ENCODE measurements at regions not wholly inside any gene's neighbourhood (a gene's known extent, or its start where the extent isn't known, plus 50 kb on each side); places are given as distances from the start of the nearest gene placed in this dataset.

- no peak for TF ChIP-seq CTCF (IDR thresholded peaks at IDR 0.05)
- Mint-ChIP-seq H3K9me3 (no peaks in the 10 kb centered on the region), H3K36me3 (ENCODE audit: low read depth) (no peaks in the 10 kb centered on the region), H3K27ac (no peak overlapping the region), H3K4me1 (ENCODE audit: low read depth) (peaks cover 34% of the 10 kb centered on the region), H3K4me3 (no peak overlapping the region), H3K27me3 (ENCODE audit: insufficient read depth) (peaks cover 27% of the 10 kb centered on the region)
- no peak for DNase-seq
Measured at GRCh38 chr2:41930807-41931566, 116.8 kb upstream of the PKDCC start.

- Mint-ChIP-seq H3K4me1 (ENCODE audit: low read depth) (peaks cover 34% of the 10 kb centered on the region), H3K9me3 (no peaks in the 10 kb centered on the region), H3K27ac (no peak overlapping the region), H3K36me3 (ENCODE audit: low read depth) (no peaks in the 10 kb centered on the region), H3K4me3 (no peak overlapping the region; the same call in 1 of the 2 replicates), H3K27me3 (ENCODE audit: insufficient read depth) (peaks cover 27% of the 10 kb centered on the region)
- no peak for TF ChIP-seq CTCF (IDR thresholded peaks at IDR 0.05)
- no peak for DNase-seq
Measured at GRCh38 chr2:41932241-41933045, 115.4 kb upstream of the PKDCC start.

GRCh38 chr2:41933046-41933420, 114.8 kb upstream of the PKDCC start:
- H3K9me3 Mint-ChIP-seq = no peaks in the 10 kb centered on the region
- no peak for DNase-seq
- no peak overlapping the region for H3K27ac Mint-ChIP-seq
- H3K4me3 Mint-ChIP-seq = no peak overlapping the region
- H3K4me1 Mint-ChIP-seq (ENCODE audit: low read depth) = peaks cover 31% of the 10 kb centered on the region
- TF ChIP-seq CTCF (IDR thresholded peaks at IDR 0.05) = no peak
- H3K36me3 Mint-ChIP-seq (ENCODE audit: low read depth) = no peaks in the 10 kb centered on the region
- peaks cover 27% of the 10 kb centered on the region for H3K27me3 Mint-ChIP-seq (ENCODE audit: insufficient read depth)

DNA sequence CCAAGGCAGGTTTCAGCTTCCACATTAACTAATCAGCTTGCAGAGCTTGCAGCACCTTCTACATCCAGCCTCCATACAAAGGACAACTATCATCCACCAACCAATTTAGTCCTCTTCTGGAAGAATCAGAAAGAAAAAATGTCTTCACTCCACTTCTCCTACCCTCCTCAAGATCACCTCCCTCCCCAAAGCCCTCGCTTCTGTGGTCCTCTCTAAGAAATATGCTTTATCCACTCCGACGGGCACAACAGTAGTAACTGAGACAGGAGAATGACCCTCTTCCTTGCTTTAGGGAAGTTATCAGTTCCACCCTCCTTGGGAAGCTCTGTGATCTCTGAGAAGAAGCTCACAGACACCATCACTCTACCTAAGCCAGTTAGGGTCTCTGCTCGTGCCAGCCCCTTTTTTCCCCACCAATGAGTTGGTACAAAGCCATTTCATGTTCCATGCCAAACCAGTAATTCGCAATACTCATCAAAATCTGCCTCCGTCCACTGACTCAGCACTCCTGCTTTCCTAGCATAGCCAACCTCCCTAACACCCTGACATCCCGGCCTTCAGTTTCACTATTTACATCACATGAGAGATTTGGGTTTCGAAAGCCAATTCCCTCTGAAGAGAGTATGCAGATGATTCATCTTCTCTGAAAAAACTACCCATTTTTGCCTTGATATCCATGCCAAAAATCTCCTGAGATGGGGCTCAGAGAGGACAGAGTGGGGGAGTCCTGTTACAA, 114.1 kb upstream of the PKDCC start:
- no peak for TF ChIP-seq CTCF (IDR thresholded peaks at IDR 0.05)
- no peaks in the 10 kb centered on the region for H3K36me3 Mint-ChIP-seq (ENCODE audit: low read depth)
- peak overlapping the region; percentile 49 for H3K4me3 Mint-ChIP-seq
- peak overlapping the region; percentile 9; the same call in 1 of the 2 replicates for H3K27ac Mint-ChIP-seq
- H3K27me3 Mint-ChIP-seq (ENCODE audit: insufficient read depth) = peaks cover 27% of the 10 kb centered on the region
- H3K9me3 Mint-ChIP-seq = no peaks in the 10 kb centered on the region
- peak; percentile 68 for DNase-seq
- peaks cover 24% of the 10 kb centered on the region for H3K4me1 Mint-ChIP-seq (ENCODE audit: low read depth)

DNA sequence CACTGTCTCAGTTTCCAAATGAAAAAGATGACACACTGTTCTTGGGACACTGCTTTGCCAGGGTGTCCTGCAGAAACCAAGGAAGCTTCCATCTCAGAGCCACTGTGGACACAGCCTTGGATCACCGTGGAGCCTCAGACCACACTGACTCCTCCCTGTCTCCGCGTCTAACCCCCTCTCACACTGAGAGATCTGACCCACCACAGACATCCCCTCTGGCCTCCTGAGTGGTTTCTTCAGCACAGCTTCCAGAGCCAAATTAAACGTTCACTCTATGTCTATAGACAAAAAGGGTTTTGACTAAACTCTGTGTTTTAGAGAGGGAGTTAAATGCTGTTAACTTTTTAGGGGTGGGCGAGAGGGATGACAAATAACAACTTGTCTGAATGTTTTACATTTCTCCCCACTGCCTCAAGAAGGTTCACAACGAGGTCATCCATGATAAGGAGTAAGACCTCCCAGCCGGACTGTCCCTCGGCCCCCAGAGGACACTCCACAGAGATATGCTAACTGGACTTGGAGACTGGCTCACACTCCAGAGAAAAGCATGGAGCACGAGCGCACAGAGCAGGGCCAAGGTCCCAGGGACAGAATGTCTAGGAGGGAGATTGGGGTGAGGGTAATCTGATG, 113.4 kb upstream of the PKDCC start:
- DNase-seq = no peak
- H3K27ac Mint-ChIP-seq = no peak overlapping the region
- no peaks in the 10 kb centered on the region for H3K9me3 Mint-ChIP-seq
- TF ChIP-seq CTCF (IDR thresholded peaks at IDR 0.05) = no peak
- peaks cover 24% of the 10 kb centered on the region for H3K27me3 Mint-ChIP-seq (ENCODE audit: insufficient read depth)
- no peaks in the 10 kb centered on the region for H3K36me3 Mint-ChIP-seq (ENCODE audit: low read depth)
- peaks cover 23% of the 10 kb centered on the region for H3K4me1 Mint-ChIP-seq (ENCODE audit: low read depth)
- H3K4me3 Mint-ChIP-seq = peak overlapping the region; percentile 49

Measured in HFFc6 (cell line).